HepG2 (cell line): ENCODE measurements at regions not wholly inside any gene's neighbourhood (a gene's known extent, or its start where the extent isn't known, plus 50 kb on each side); places are given as distances from the start of the nearest gene placed in this dataset.

Source experiments
- ARNT ChIP-seq: fragments of 450-650 bp; IDR thresholded peaks from 2 replicates; pipeline ENCODE4 v1.6.1; 2017
- HDAC2 ChIP-seq: sonication (generic); formaldehyde crosslinking; IDR thresholded peaks from 2 replicates; pipeline ENCODE4 v1.4.0; 2020; ENCODE audit warnings: missing genetic modification reagents
- IKZF1 ChIP-seq: fragments of 450-650 bp; IDR thresholded peaks from 2 replicates; pipeline ENCODE4 v1.7.1; 2016
- NFIC ChIP-seq: IDR thresholded peaks from 2 replicates; pipeline ENCODE4 v1.6.1; 2012; ENCODE audit warnings: mild to moderate bottlenecking, low read length, inconsistent platforms
- SNAI1 ChIP-seq: sonication (generic); formaldehyde crosslinking; IDR thresholded peaks from 2 replicates; pipeline ENCODE4 v1.5.0; 2020; ENCODE audit warnings: mild to moderate bottlenecking, missing genetic modification reagents, borderline replicate concordance
- TSC22D2 ChIP-seq: sonication (generic); formaldehyde crosslinking; IDR thresholded peaks from 2 replicates; pipeline ENCODE4 v1.5.1; 2020; ENCODE audit warnings: missing genetic modification reagents, mild to moderate bottlenecking, borderline replicate concordance
- ZBTB3 ChIP-seq: sonication (generic); formaldehyde crosslinking; IDR thresholded peaks from 2 replicates; pipeline ENCODE4 v1.4.0; 2020; ENCODE audit warnings: low read depth, mild to moderate bottlenecking, moderate library complexity, missing genetic modification reagents, borderline replicate concordance
- ZHX2 ChIP-seq, 2 experiments: sonication (generic) in 1 of 2; formaldehyde crosslinking in 1 of 2; IDR thresholded peaks; 2 replicates each; pipeline versions ENCODE4 v1.6.1 to v1.9.0; 2014 to 2022; ENCODE audit warnings: antibody characterized with exemption in 1 of 2, borderline replicate concordance in 1 of 2, inconsistent platforms in 1 of 2, low read depth in 1 of 2, missing genetic modification reagents in 1 of 2
- ZNF513 ChIP-seq: sonication (generic); formaldehyde crosslinking; conservative IDR thresholded peaks from 2 replicates; pipeline ENCODE4 v1.5.0; 2020; ENCODE audit warnings: missing genetic modification reagents
- ZNF609 ChIP-seq: sonication (generic); formaldehyde crosslinking; IDR thresholded peaks from 2 replicates; pipeline ENCODE4 v1.4.0; 2020; ENCODE audit warnings: mild to moderate bottlenecking, missing genetic modification reagents, borderline replicate concordance
- ZSCAN9 ChIP-seq: IDR thresholded peaks from 2 replicates; pipeline ENCODE4 v1.6.1; 2016; ENCODE audit warnings: borderline replicate concordance
- TF ChIP-seq, protein P1 (sequence below): sonication (generic); formaldehyde crosslinking; IDR thresholded peaks from 2 replicates; pipeline ENCODE4 v1.4.0; 2020; ENCODE audit warnings: missing genetic modification reagents

- TF ChIP-seq ZNF609, result no peak
- 0 out of 2 replicates have a peak, but pooled peaks have one; percentile 15 for TF ChIP-seq SNAI1 (CRISPR knock-in tag)
- no peak for TF ChIP-seq ZNF513
- no peak for TF ChIP-seq TSC22D2 (CRISPR knock-in tag)
- no peak for TF ChIP-seq ARNT
- TF ChIP-seq, protein P1, sequence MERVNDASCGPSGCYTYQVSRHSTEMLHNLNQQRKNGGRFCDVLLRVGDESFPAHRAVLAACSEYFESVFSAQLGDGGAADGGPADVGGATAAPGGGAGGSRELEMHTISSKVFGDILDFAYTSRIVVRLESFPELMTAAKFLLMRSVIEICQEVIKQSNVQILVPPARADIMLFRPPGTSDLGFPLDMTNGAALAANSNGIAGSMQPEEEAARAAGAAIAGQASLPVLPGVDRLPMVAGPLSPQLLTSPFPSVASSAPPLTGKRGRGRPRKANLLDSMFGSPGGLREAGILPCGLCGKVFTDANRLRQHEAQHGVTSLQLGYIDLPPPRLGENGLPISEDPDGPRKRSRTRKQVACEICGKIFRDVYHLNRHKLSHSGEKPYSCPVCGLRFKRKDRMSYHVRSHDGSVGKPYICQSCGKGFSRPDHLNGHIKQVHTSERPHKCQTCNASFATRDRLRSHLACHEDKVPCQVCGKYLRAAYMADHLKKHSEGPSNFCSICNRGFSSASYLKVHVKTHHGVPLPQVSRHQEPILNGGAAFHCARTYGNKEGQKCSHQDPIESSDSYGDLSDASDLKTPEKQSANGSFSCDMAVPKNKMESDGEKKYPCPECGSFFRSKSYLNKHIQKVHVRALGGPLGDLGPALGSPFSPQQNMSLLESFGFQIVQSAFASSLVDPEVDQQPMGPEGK (CRISPR knock-in tag), result 0 out of 2 replicates have a peak, but pooled peaks have one; percentile 28
- TF ChIP-seq ZBTB3 (CRISPR knock-in tag), result no peak
- TF ChIP-seq HDAC2 (CRISPR knock-in tag), result peak; percentile 40; the same call in 1 of the 2 replicates
- TF ChIP-seq NFIC, result peak; percentile 15; the same call in 1 of the 2 replicates
- no peak for TF ChIP-seq ZHX2 (IDR thresholded peaks at IDR 0.05; ENCODE audit: low read depth)
- no peak for TF ChIP-seq ZHX2 (CRISPR knock-in tag; IDR thresholded peaks at IDR 0.05; ENCODE audit: borderline replicate concordance)
- no peak for TF ChIP-seq IKZF1
- TF ChIP-seq ZSCAN9 (CRISPR knock-in tag), result no peak
Observed at GRCh38 chr20:53865901-53866793, 204.2 kb downstream of the BCAS1 start (continued).
